GM18499 (cell line): ENCODE measurements at regions not wholly inside any gene's neighbourhood (a gene's known extent, or its start where the extent isn't known, plus 50 kb on each side); places are given as distances from the start of the nearest gene placed in this dataset.

Source experiments
- ATAC-seq: cut with Tn5 transposase; IDR thresholded peaks from one replicate; pipeline ENCODE4 v1.9.1; 2021; ENCODE audit warnings: moderate number of reproducible peaks; ENCODE audit not compliant: insufficient read depth, unreplicated experiment

- ATAC-seq, result no peak
These were observed 58.3 kb upstream of the PRKX start for GRCh38 chrX:3771766-3772165.

DNA sequence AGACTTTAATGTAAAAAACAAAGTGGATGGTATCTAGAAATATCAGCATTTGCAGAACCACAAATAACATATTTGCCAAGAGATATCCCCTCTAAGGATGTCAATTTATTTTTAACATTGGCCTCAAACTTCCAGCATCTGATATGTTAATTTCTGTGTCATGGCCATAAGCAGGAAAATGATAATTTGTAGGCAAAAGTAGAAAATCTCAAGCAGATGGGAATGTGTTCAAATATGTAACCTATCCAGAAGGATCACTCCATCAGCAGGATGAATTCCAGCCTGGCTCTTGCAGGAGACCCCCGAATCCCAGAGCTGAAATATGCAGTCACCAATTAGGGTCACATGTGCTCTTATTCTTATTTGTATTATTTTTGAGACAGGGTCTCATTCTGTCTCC lies 55.4 kb upstream of the PRKX start:
- ATAC-seq, result no peak
